HepG2 (cell line): ENCODE measurements at regions not wholly inside any gene's neighbourhood (a gene's known extent, or its start where the extent isn't known, plus 50 kb on each side); places are given as distances from the start of the nearest gene placed in this dataset.

ENCODE experiments used
- ATAC-seq: fragments of 200-7000 bp; cut with Tn5 transposase; 3 replicates; pipeline ENCODE4 v1.9.1; 2020; ENCODE audit warnings: mild to moderate bottlenecking, moderate library complexity
- BruUV-seq: library from RNA; stranded (reverse); fragments of 400-500 nt; replicated peaks from 2 replicates; lab custom pipeline; 2021; lab: Mats Ljungman, UMichigan
- CTCF ChIA-PET: fragments of 300-600 bp; formaldehyde crosslinking; extraction: SDS; loops from one replicate; lab custom pipeline; 2021; ENCODE audit warnings: low total read pairs, inconsistent platforms, low intra/inter-chr PET ratio; lab: Yijun Ruan, JAX
- POLR2A ChIA-PET: fragments of 350-600 bp; sonication (Branson Sonifier 250); formaldehyde crosslinking; loops from one replicate; lab custom pipeline; 2020; ENCODE audit warnings: antibody characterized with exemption, inconsistent platforms; lab: Yijun Ruan, JAX
- DNase-seq: peaks from one replicate; pipeline ENCODE4 v3.0.0-alpha.2; 2015; ENCODE audit warnings: low spot score
- FAIRE-seq: peaks from 3 replicates; lab custom pipeline; 2011; peaks lifted over from hg19 to GRCh38; lab: Jason Lieb, UNC
- H2AFZ ChIP-seq: one replicate; pipeline ENCODE4 v1.6.1; 2011; ENCODE audit warnings: low read length, inconsistent platforms
- H3K27ac ChIP-seq: fragments of 300-600 bp; 3 replicates; pipeline ENCODE4 v1.8.0; 2011; ENCODE audit warnings: mixed run types, mild to moderate bottlenecking, mixed read lengths, low read length, inconsistent platforms; ENCODE audit not compliant: insufficient read depth; ENCODE audit errors: extremely low read length
- H3K27me3 ChIP-seq, 2 experiments: fragments of 200-600 bp in 1 of 2; 2 replicates in 1 of 2; 3 replicates in 1 of 2; pipeline versions ENCODE4 v1.6.0 to v1.8.0; 2011; ENCODE audit warnings: low read length in 2 of 2, mild to moderate bottlenecking in 2 of 2, moderate library complexity in 2 of 2, inconsistent platforms in 1 of 2; ENCODE audit not compliant: insufficient read depth in 2 of 2, control insufficient read depth in 1 of 2
- H3K36me3 ChIP-seq, 2 experiments: fragments of 200-600 bp in 1 of 2; replicated peaks in 1 of 2; 2 replicates in 1 of 2; 3 replicates in 1 of 2; pipeline versions ENCODE4 v1.5.1 to v1.8.0; 2011; ENCODE audit warnings: low read length in 2 of 2, inconsistent platforms in 1 of 2; ENCODE audit not compliant: insufficient read depth in 2 of 2, control insufficient read depth in 1 of 2
- H3K4me1 ChIP-seq: 2 replicates; pipeline ENCODE4 v1.5.1; 2012; ENCODE audit warnings: low read length, inconsistent platforms; ENCODE audit not compliant: insufficient read depth
- H3K4me2 ChIP-seq: 2 replicates; pipeline ENCODE4 v1.6.0; 2011; ENCODE audit warnings: low read depth, low read length, inconsistent platforms
- H3K4me3 ChIP-seq, 3 experiments: fragments of 200-600 bp in 1 of 3; sonication (generic), shearing (Covaris generic) in 1 of 3; replicated peaks in 1 of 3; 2 replicates each; pipeline ENCODE4 v1.5.1; 2011 to 2016; ENCODE audit warnings: low read length in 3 of 3, inconsistent platforms in 2 of 3, low read depth in 2 of 3, mild to moderate bottlenecking in 2 of 3, control low read depth in 1 of 3, mixed read lengths in 1 of 3; ENCODE audit not compliant: insufficient read depth in 1 of 3
- H3K79me2 ChIP-seq: one replicate; pipeline ENCODE4 v1.6.1; 2011; ENCODE audit warnings: low read length, inconsistent platforms; ENCODE audit not compliant: insufficient read depth
- H3K9ac ChIP-seq: 2 replicates; pipeline ENCODE4 v1.6.0; 2011; ENCODE audit warnings: mild to moderate bottlenecking, low read depth, low read length, inconsistent platforms; ENCODE audit not compliant: insufficient read depth
- H3K9me3 ChIP-seq: 2 replicates; pipeline ENCODE4 v1.5.1; 2012; ENCODE audit warnings: mild to moderate bottlenecking, low read length
- H4K20me1 ChIP-seq: 2 replicates; pipeline ENCODE4 v1.6.0; 2011; ENCODE audit warnings: inconsistent platforms, mild to moderate bottlenecking, low read length, moderate library complexity; ENCODE audit not compliant: insufficient read depth
- EEA1 ChIP-seq: sonication (generic); formaldehyde crosslinking; IDR thresholded peaks from 2 replicates; pipeline ENCODE4 v1.5.1; 2020; ENCODE audit warnings: mild to moderate bottlenecking, missing genetic modification reagents, borderline replicate concordance
- EZH2 ChIP-seq: conservative IDR thresholded peaks from 2 replicates; pipeline ENCODE4 v1.6.1; 2012; ENCODE audit warnings: mild to moderate bottlenecking, low read depth, low read length, moderate library complexity
- FOSL1 ChIP-seq: sonication (generic); formaldehyde crosslinking; IDR thresholded peaks from 2 replicates; pipeline ENCODE4 v1.9.0; 2021; ENCODE audit warnings: missing genetic modification reagents, borderline replicate concordance
- HDAC1 ChIP-seq: sonication (generic); formaldehyde crosslinking; IDR thresholded peaks from 2 replicates; pipeline ENCODE4 v1.5.1; 2020; ENCODE audit warnings: mild to moderate bottlenecking, missing genetic modification reagents
- IKZF4 ChIP-seq: sonication (generic); formaldehyde crosslinking; IDR thresholded peaks from 2 replicates; pipeline ENCODE4 v1.5.1; 2020; ENCODE audit warnings: borderline replicate concordance, mild to moderate bottlenecking, low read depth, missing genetic modification reagents; ENCODE audit errors: not compliant biosample characterization
- KDM5A ChIP-seq: fragments of 200-600 bp; sonication (generic); IDR thresholded peaks from 2 replicates; pipeline ENCODE4 v1.7.0; 2018; ENCODE audit warnings: antibody characterized with exemption, mild to moderate bottlenecking, low read length, borderline replicate concordance
- LRRFIP1 ChIP-seq: sonication (generic); formaldehyde crosslinking; conservative IDR thresholded peaks from 2 replicates; pipeline ENCODE4 v1.4.0; 2020; ENCODE audit warnings: missing genetic modification reagents
- PHF5A ChIP-seq: IDR thresholded peaks from one replicate; pipeline ENCODE4 v1.6.1; 2018; ENCODE audit warnings: low read depth, missing genetic modification reagents; ENCODE audit not compliant: unreplicated experiment
- RCOR2 ChIP-seq: IDR thresholded peaks from 2 replicates; pipeline ENCODE4 v1.6.1; 2016; ENCODE audit warnings: missing biosample characterization, missing genetic modification reagents
- SAFB2 ChIP-seq: sonication (generic); formaldehyde crosslinking; IDR thresholded peaks from 2 replicates; pipeline ENCODE4 v1.5.1; 2020; ENCODE audit warnings: missing genetic modification reagents, low read depth, mild to moderate bottlenecking, borderline replicate concordance
- SMYD3 ChIP-seq: sonication (generic); formaldehyde crosslinking; IDR thresholded peaks from 2 replicates; pipeline ENCODE4 v1.8.1; 2023; ENCODE audit warnings: mild to moderate bottlenecking, missing genetic modification reagents
- TBL1XR1 ChIP-seq: fragments of 150-350 bp; IDR thresholded peaks from 2 replicates; pipeline ENCODE4 v1.6.1; 2014; ENCODE audit warnings: borderline replicate concordance, low read length; ENCODE audit not compliant: partially characterized antibody
- TMF1 ChIP-seq: sonication (generic); formaldehyde crosslinking; IDR thresholded peaks from 2 replicates; pipeline ENCODE4 v1.8.1; 2022; ENCODE audit warnings: low read depth, missing genetic modification reagents
- ZFP36L1 ChIP-seq: sonication (generic); formaldehyde crosslinking; IDR thresholded peaks from 2 replicates; pipeline ENCODE4 v1.8.0; 2022; ENCODE audit warnings: mild to moderate bottlenecking, missing genetic modification reagents, moderate library complexity
- ZKSCAN8 ChIP-seq: IDR thresholded peaks from 2 replicates; pipeline ENCODE4 v1.6.1; 2016; ENCODE audit warnings: borderline replicate concordance, missing genetic modification reagents, missing compliant biosample characterization
- ZNF143 ChIP-seq: sonication (generic); formaldehyde crosslinking; IDR thresholded peaks from 2 replicates; pipeline ENCODE4 v1.4.0; 2020; ENCODE audit warnings: missing genetic modification reagents
- ZNF335 ChIP-seq: sonication (generic); formaldehyde crosslinking; IDR thresholded peaks from 2 replicates; pipeline ENCODE4 v1.4.0; 2020; ENCODE audit warnings: missing genetic modification reagents
- ZNF350 ChIP-seq: sonication (generic); formaldehyde crosslinking; IDR thresholded peaks from 2 replicates; pipeline ENCODE4 v1.4.0; 2020; ENCODE audit warnings: mild to moderate bottlenecking, low read depth, missing genetic modification reagents, borderline replicate concordance
- ZNF552 ChIP-seq: sonication (generic); formaldehyde crosslinking; IDR thresholded peaks from 2 replicates; pipeline ENCODE4 v1.9.0; 2022; ENCODE audit warnings: missing genetic modification reagents, mild to moderate bottlenecking, borderline replicate concordance
- ZNF746 ChIP-seq: sonication (generic); formaldehyde crosslinking; IDR thresholded peaks from 2 replicates; pipeline ENCODE4 v1.8.0; 2022; ENCODE audit warnings: mild to moderate bottlenecking, missing genetic modification reagents
- ZNF883 ChIP-seq: sonication (generic); formaldehyde crosslinking; IDR thresholded peaks from 2 replicates; pipeline ENCODE4 v1.5.1; 2020; ENCODE audit warnings: mild to moderate bottlenecking, missing genetic modification reagents; ENCODE audit errors: not compliant biosample characterization
- WGBS: methylation state at CpG from one replicate; pipeline ENCODE4 v1.1.6; 2017; ENCODE audit warnings: low lambda C conversion rate; 5-methylcytosine and 5-hydroxymethylcytosine counted together
- in situ Hi-C: cut with HindIII; loops from 2 replicates; pipeline ENCODE4 v1.10.0; 2017; ENCODE audit warnings: low pct_unique_long_range_greater_than_20kb; ENCODE audit not compliant: extremely low pct_ligation_motif_present
- intact Hi-C: fragments of 100-400 bp; cut with micrococcal nuclease; formaldehyde crosslinking; loops from one replicate; pipeline ENCODE4 v1.10.0; 2022; ENCODE audit not compliant: unreplicated experiment
- TF ChIP-seq, protein P1 (sequence below): sonication (generic); formaldehyde crosslinking; conservative IDR thresholded peaks from 2 replicates; pipeline ENCODE4 v1.4.0; 2020; ENCODE audit warnings: missing genetic modification reagents

GRCh38 chr5:3025392-3025791 is 273.9 kb upstream of the IRX2 start (continued):
- TF ChIP-seq KDM5A (no peak), ZNF335 (no peak), ZNF350 (CRISPR knock-in tag) (no peak), ZNF143 (CRISPR knock-in tag) (no peak), IKZF4 (CRISPR knock-in tag) (no peak), EZH2 (no peak)
- TF ChIP-seq, all 625 proteins: peak for 0

DNA sequence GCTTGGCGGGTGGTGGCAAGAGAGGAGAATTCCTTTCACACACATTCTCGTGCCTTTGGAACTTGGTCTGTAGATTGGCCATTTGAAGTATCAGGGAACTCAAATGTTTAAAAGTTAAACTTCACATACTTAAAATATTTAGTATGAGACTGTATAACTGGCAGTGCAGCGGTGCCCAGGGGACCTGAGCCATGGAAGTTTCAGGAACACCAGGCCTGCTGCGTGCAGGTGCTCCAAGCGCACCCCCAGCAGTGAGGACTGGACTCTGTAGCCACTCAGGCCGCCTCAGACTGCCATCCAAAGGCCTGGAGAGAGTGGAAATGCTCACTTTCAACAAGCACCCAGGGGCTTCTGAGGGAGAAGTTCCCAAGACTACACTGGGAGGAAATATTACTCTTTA is 273.5 kb upstream of the IRX2 start:
- Histone ChIP-seq H3K36me3 (no peaks in the 10 kb centered on the region), H3K79me2 (no peaks in the 10 kb centered on the region), H3K27me3 (peaks cover 0 to 5% of the 10 kb centered on the region in 2 experiments; a peak in 1 of 5 replicates), H3K4me1 (no peaks in the 10 kb centered on the region), H3K4me3 (no peak overlapping the region), H3K9me3 (no peaks in the 10 kb centered on the region), H2AFZ (no peak overlapping the region), H3K9ac (no peak overlapping the region), H4K20me1 (no peaks in the 10 kb centered on the region), H3K27ac (no peak overlapping the region), H3K4me2 (no peak overlapping the region)
- in situ Hi-C loops (no loop called here), intact Hi-C loops (no loop called here)
- ChIA-PET CTCF (no interaction called here), POLR2A (no interaction called here)
- FAIRE-seq (no peak), ATAC-seq (no peak), DNase-seq (no peak)
- no TSS peak for BruUV-seq
- 26% methylated on average over 4 of the region's 6 CpGs for WGBS
- TF ChIP-seq SMYD3 (no peak), ZNF552 (no peak), ZFP36L1 (CRISPR knock-in tag) (no peak), EEA1 (no peak), HDAC1 (CRISPR knock-in tag) (no peak), PHF5A (no peak), ZKSCAN8 (CRISPR knock-in tag) (no peak), ZNF883 (no peak), RCOR2 (CRISPR knock-in tag) (no peak), FOSL1 (CRISPR knock-in tag) (no peak), TMF1 (CRISPR knock-in tag) (no peak), ZNF746 (no peak), TBL1XR1 (no peak), LRRFIP1 (CRISPR knock-in tag) (no peak), SAFB2 (no peak)
- TF ChIP-seq, protein P1, sequence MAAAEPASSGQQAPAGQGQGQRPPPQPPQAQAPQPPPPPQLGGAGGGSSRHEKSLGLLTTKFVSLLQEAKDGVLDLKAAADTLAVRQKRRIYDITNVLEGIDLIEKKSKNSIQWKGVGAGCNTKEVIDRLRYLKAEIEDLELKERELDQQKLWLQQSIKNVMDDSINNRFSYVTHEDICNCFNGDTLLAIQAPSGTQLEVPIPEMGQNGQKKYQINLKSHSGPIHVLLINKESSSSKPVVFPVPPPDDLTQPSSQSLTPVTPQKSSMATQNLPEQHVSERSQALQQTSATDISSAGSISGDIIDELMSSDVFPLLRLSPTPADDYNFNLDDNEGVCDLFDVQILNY (CRISPR knock-in tag) = no peak
